Gastroesophageal sphincter (tissue), 3 donors: ENCODE measurements at regions not wholly inside any gene's neighbourhood (a gene's known extent, or its start where the extent isn't known, plus 50 kb on each side); places are given as distances from the start of the nearest gene placed in this dataset.

Experiments
- POLR2A ChIP-seq, 2 donors: fragments of 450-650 bp; IDR thresholded peaks; one replicate each; pipeline ENCODE4 v1.6.1; 2017; ENCODE audit warnings: antibody characterized with exemption in 2 of 2, mild to moderate bottlenecking in 2 of 2, moderate library complexity in 1 of 2
- POLR2AphosphoS5 ChIP-seq: sonication (generic); formaldehyde crosslinking; IDR thresholded peaks from one replicate; pipeline ENCODE4 v1.6.1; 2017; ENCODE audit warnings: antibody characterized with exemption
- TF ChIP-seq, protein P1 (sequence below), 4 experiments: fragments of 200-600 bp in 2 of 4; fragments of 450-650 bp in 2 of 4; sonication (generic) in 1 of 4; IDR thresholded peaks; one replicate each; pipeline ENCODE4 v1.5.1; 2017 to 2019; ENCODE audit warnings: antibody characterized with exemption in 4 of 4, mild to moderate bottlenecking in 2 of 4, moderate library complexity in 2 of 4

DNA sequence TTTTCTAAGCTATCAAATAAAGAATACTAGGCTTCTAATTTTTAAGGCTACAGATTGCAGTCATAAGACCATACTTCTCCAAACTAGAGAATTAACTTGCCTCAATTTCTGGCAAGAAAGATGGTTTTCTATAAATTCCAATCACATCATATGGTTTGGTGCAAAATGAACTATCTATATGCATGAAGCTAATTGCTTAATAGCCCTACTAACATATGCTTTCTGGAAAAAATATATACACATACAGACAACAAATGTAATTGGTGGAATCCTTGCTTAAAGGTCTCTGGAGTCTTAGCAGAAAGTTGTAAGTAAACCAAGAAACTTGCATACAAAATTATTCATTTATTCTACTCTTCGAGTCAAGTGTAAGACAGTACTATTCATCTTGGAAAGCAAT, 113.1 kb upstream of the NANOGP8 start:
- TF ChIP-seq, protein P1, sequence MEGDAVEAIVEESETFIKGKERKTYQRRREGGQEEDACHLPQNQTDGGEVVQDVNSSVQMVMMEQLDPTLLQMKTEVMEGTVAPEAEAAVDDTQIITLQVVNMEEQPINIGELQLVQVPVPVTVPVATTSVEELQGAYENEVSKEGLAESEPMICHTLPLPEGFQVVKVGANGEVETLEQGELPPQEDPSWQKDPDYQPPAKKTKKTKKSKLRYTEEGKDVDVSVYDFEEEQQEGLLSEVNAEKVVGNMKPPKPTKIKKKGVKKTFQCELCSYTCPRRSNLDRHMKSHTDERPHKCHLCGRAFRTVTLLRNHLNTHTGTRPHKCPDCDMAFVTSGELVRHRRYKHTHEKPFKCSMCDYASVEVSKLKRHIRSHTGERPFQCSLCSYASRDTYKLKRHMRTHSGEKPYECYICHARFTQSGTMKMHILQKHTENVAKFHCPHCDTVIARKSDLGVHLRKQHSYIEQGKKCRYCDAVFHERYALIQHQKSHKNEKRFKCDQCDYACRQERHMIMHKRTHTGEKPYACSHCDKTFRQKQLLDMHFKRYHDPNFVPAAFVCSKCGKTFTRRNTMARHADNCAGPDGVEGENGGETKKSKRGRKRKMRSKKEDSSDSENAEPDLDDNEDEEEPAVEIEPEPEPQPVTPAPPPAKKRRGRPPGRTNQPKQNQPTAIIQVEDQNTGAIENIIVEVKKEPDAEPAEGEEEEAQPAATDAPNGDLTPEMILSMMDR (IDR thresholded peaks at IDR 0.05), result no peak
- TF ChIP-seq POLR2AphosphoS5 (no peak), POLR2A (IDR thresholded peaks at IDR 0.05) (no peak)
